SK-N-SH (cell line): ENCODE measurements at regions not wholly inside any gene's neighbourhood (a gene's known extent, or its start where the extent isn't known, plus 50 kb on each side); places are given as distances from the start of the nearest gene placed in this dataset.

Experiments
- CTCF ChIA-PET: fragments of 300-600, 350-600 bp; formaldehyde crosslinking; extraction: SDS; loops from one replicate; lab custom pipeline; 2021; lab: Yijun Ruan, JAX
- POLR2A ChIA-PET: fragments of 350-600 bp; sonication (Branson Sonifier 250); formaldehyde crosslinking; extraction: SDS; loops from one replicate; lab custom pipeline; 2020; ENCODE audit warnings: antibody characterized with exemption, inconsistent platforms; lab: Yijun Ruan, JAX
- DNase-seq: peaks from one replicate; pipeline ENCODE4 v3.0.0; 2012
- H2AFZ ChIP-seq: fragments of 200-600 bp; sonication (generic); 2 replicates; pipeline ENCODE4 v1.8.1; 2016; ENCODE audit warnings: antibody characterized with exemption, mild to moderate bottlenecking, low read depth
- H3F3A ChIP-seq: fragments of 200-600 bp; sonication (generic); replicated peaks from 2 replicates; pipeline ENCODE3; 2016; ENCODE audit warnings: antibody characterized with exemption, mild to moderate bottlenecking; ENCODE audit not compliant: insufficient read depth
- H3K27ac ChIP-seq, 2 experiments: fragments of 200-500 bp in 1 of 2; fragments of 200-600 bp in 1 of 2; sonication (Bioruptor generic) in 1 of 2; sonication (generic), shearing (Covaris generic) in 1 of 2; 2 replicates each; pipeline versions ENCODE4 v1.5.1 to v1.6.1; 2014 to 2016; ENCODE audit warnings: low read depth in 2 of 2, inconsistent platforms in 1 of 2, low read length in 1 of 2, mild to moderate bottlenecking in 1 of 2, mixed read lengths in 1 of 2
- H3K27me3 ChIP-seq: fragments of 200-600 bp; sonication (generic), shearing (Covaris generic); 2 replicates; pipeline ENCODE4 v1.6.1; 2016; ENCODE audit warnings: mixed run types; ENCODE audit not compliant: insufficient read depth
- H3K36me3 ChIP-seq, 2 experiments: fragments of 200-500 bp in 1 of 2; fragments of 200-600 bp in 1 of 2; sonication (Bioruptor generic) in 1 of 2; sonication (generic) in 1 of 2; replicated peaks in 1 of 2; 2 replicates each; pipeline versions ENCODE3 to v1.5.1; 2014 to 2016; ENCODE audit warnings: low read length in 1 of 2, mild to moderate bottlenecking in 1 of 2; ENCODE audit not compliant: insufficient read depth in 2 of 2, control insufficient read depth in 1 of 2
- H3K4me1 ChIP-seq, 2 experiments: fragments of 200-500 bp in 1 of 2; fragments of 200-600 bp in 1 of 2; sonication (Bioruptor generic) in 1 of 2; sonication (generic), shearing (Covaris generic) in 1 of 2; 2 replicates each; pipeline versions ENCODE4 v1.5.1 to v1.6.1; 2014 to 2016; ENCODE audit warnings: low read depth in 1 of 2, low read length in 1 of 2, mixed run types in 1 of 2; ENCODE audit not compliant: insufficient read depth in 2 of 2, control insufficient read depth in 1 of 2
- H3K4me2 ChIP-seq: fragments of 200-600 bp; sonication (generic), shearing (Covaris generic); 2 replicates; pipeline ENCODE4 v1.6.1; 2017; ENCODE audit warnings: mixed run types
- H3K4me3 ChIP-seq, 2 experiments: fragments of 200-500 bp in 1 of 2; fragments of 200-600 bp in 1 of 2; sonication (Bioruptor generic) in 1 of 2; sonication (generic), shearing (Covaris generic) in 1 of 2; 2 replicates each; pipeline versions ENCODE4 v1.5.1 to v1.8.1; 2014 to 2016; ENCODE audit warnings: low read depth in 2 of 2, inconsistent platforms in 1 of 2, low read length in 1 of 2, mild to moderate bottlenecking in 1 of 2, mixed read lengths in 1 of 2, moderate library complexity in 1 of 2
- H3K79me2 ChIP-seq: fragments of 200-600 bp; sonication (generic); 2 replicates; pipeline ENCODE4 v1.8.1; 2017; ENCODE audit warnings: mild to moderate bottlenecking; ENCODE audit not compliant: insufficient read depth
- H3K9ac ChIP-seq: fragments of 200-600 bp; sonication (generic); 2 replicates; pipeline ENCODE4 v1.6.1; 2017; ENCODE audit warnings: mixed run types
- H3K9me2 ChIP-seq: fragments of 200-600 bp; sonication (generic); 2 replicates; pipeline ENCODE4 v1.6.1; 2017; ENCODE audit warnings: mixed run types
- H3K9me3 ChIP-seq: fragments of 200-600 bp; sonication (generic); 2 replicates; pipeline ENCODE4 v1.6.1; 2017; ENCODE audit warnings: mixed run types, mild to moderate bottlenecking, moderate library complexity
- H4K20me1 ChIP-seq: fragments of 200-600 bp; sonication (generic); 2 replicates; pipeline ENCODE4 v1.6.1; 2017; ENCODE audit warnings: mild to moderate bottlenecking, mixed run types; ENCODE audit not compliant: insufficient read depth
- EP300 ChIP-seq, 2 experiments: IDR thresholded peaks; 2 replicates each; pipeline versions ENCODE4 v1.4.0 to v1.6.1; 2012; ENCODE audit warnings: borderline replicate concordance in 1 of 2, low read depth in 1 of 2, low read length in 1 of 2
- EZH2phosphoT487 ChIP-seq: fragments of 200-600 bp; sonication (generic); IDR thresholded peaks from 2 replicates; pipeline ENCODE4 v1.6.1; 2017; ENCODE audit warnings: low read depth, mixed run types, mild to moderate bottlenecking, antibody characterized with exemption, moderate library complexity, borderline replicate concordance
- FOSL2 ChIP-seq: IDR thresholded peaks from 2 replicates; pipeline ENCODE4 v1.4.0; 2012; ENCODE audit warnings: low read depth, mild to moderate bottlenecking, moderate library complexity, borderline replicate concordance
- GATA2 ChIP-seq: sonication (generic); formaldehyde crosslinking; IDR thresholded peaks from 2 replicates; pipeline ENCODE4 v1.5.0; 2020; ENCODE audit warnings: mild to moderate bottlenecking, missing genetic modification reagents
- MEF2A ChIP-seq: IDR thresholded peaks from 2 replicates; pipeline ENCODE4 v1.4.0; 2012; ENCODE audit warnings: low read depth, borderline replicate concordance
- MXI1 ChIP-seq: IDR thresholded peaks from 2 replicates; pipeline ENCODE4 v1.6.1; 2012; ENCODE audit warnings: mild to moderate bottlenecking, low read depth, low read length, improper control_type of control experiment
- PBX3 ChIP-seq: IDR thresholded peaks from 2 replicates; pipeline ENCODE4; 2012
- REST ChIP-seq: IDR thresholded peaks from 2 replicates; pipeline ENCODE4 v1.6.1; 2012; ENCODE audit warnings: mild to moderate bottlenecking, low read depth, low read length, moderate library complexity
- RFX5 ChIP-seq: IDR thresholded peaks from 2 replicates; pipeline ENCODE4 v1.6.1; 2012; ENCODE audit warnings: mild to moderate bottlenecking, improper control_type of control experiment, low read length
- RXRA ChIP-seq: IDR thresholded peaks from 2 replicates; pipeline ENCODE4 v1.4.0; 2012; ENCODE audit warnings: low read depth, mild to moderate bottlenecking, borderline replicate concordance
- SIN3A ChIP-seq: IDR thresholded peaks from 2 replicates; pipeline ENCODE4 v1.6.1; 2012; ENCODE audit warnings: low read depth, mild to moderate bottlenecking, low read length, moderate library complexity, borderline replicate concordance
- TAF1 ChIP-seq: IDR thresholded peaks from 2 replicates; pipeline ENCODE4 v1.6.1; 2012; ENCODE audit warnings: low read depth, mild to moderate bottlenecking, low read length, moderate library complexity, borderline replicate concordance
- TEAD4 ChIP-seq: IDR thresholded peaks from 2 replicates; pipeline ENCODE4 v1.4.0; 2012; ENCODE audit warnings: mild to moderate bottlenecking, borderline replicate concordance; ENCODE audit not compliant: insufficient read depth
- USF2 ChIP-seq: fragments of 150-350 bp; IDR thresholded peaks from 2 replicates; pipeline ENCODE4 v1.6.1; 2017; ENCODE audit warnings: antibody characterized with exemption, low read length, low read depth, borderline replicate concordance
- YY1 ChIP-seq: IDR thresholded peaks from 2 replicates; pipeline ENCODE4 v1.4.0; 2012; ENCODE audit warnings: low read depth, mild to moderate bottlenecking
- WGBS: methylation state at CpG from one replicate; pipeline ENCODE4 v1.1.6; 2017; ENCODE audit warnings: low lambda C conversion rate; 5-methylcytosine and 5-hydroxymethylcytosine counted together
- TF ChIP-seq, protein P1 (sequence below): IDR thresholded peaks from 2 replicates; pipeline ENCODE4 v1.4.0; 2012; ENCODE audit warnings: low read depth

GRCh38 chr1:106659490-106660244 is 396.8 kb upstream of the PRMT6 start:
- Histone ChIP-seq H3F3A (no peaks in the 10 kb centered on the region), H4K20me1 (no peaks in the 10 kb centered on the region), H2AFZ (no peak overlapping the region), H3K79me2 (no peaks in the 10 kb centered on the region), H3K4me2 (no peak overlapping the region), H3K4me3 (no peak overlapping the region), H3K36me3 (no peaks in the 10 kb centered on the region), H3K4me1 (no peaks in the 10 kb centered on the region), H3K9ac (no peak overlapping the region), H3K9me3 (no peaks in the 10 kb centered on the region), H3K27ac (no peak overlapping the region), H3K9me2 (no peaks in the 10 kb centered on the region), H3K27me3 (no peaks in the 10 kb centered on the region)
- ChIA-PET CTCF (no interaction called here), POLR2A (no interaction called here)
- TF ChIP-seq FOSL2 (no peak), MXI1 (no peak), EP300 (IDR thresholded peaks at IDR 0.05; ENCODE audit: borderline replicate concordance in 1 of 2, low read depth in 1 of 2, low read length in 1 of 2) (no peak), GATA2 (CRISPR knock-in tag) (no peak), RFX5 (no peak), TAF1 (no peak), USF2 (no peak), SIN3A (no peak), YY1 (no peak), TEAD4 (no peak), RXRA (no peak), PBX3 (no peak), EZH2phosphoT487 (no peak), REST (no peak), MEF2A (no peak)
- TF ChIP-seq, protein P1, sequence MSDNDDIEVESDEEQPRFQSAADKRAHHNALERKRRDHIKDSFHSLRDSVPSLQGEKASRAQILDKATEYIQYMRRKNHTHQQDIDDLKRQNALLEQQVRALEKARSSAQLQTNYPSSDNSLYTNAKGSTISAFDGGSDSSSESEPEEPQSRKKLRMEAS: no peak
- 9% methylated on average over 6 of the region's 6 CpGs for WGBS
- DNase-seq: no peak
